ENCODE measurements at regions not wholly inside any gene's neighbourhood (a gene's known extent, or its start where the extent isn't known, plus 50 kb on each side); places are given as distances from the start of the nearest gene placed in this dataset.

- TF ChIP-seq SP1 (IDR thresholded peaks at IDR 0.05; ENCODE audit: low read depth), result no peak
- H4K20me1 ChIP-seq (ENCODE audit: insufficient read depth), result no peaks in the 10 kb centered on the region
- intact Hi-C loops (cut with micrococcal nuclease), result no loop called here
- H3K9me2 ChIP-seq (ENCODE audit: insufficient read depth), result no peaks in the 10 kb centered on the region
- H2AFZ ChIP-seq (ENCODE audit: low read depth, low read length, poor library complexity, severe bottlenecking), result no peak overlapping the region
- H3K9me3 ChIP-seq (ENCODE audit: control insufficient read depth in 1 of 2, insufficient read depth in 1 of 2, low read depth in 1 of 2, low read length in 2 of 2), result no peaks in the 10 kb centered on the region
- H3K79me2 ChIP-seq (ENCODE audit: insufficient read depth, low read length), result no peaks in the 10 kb centered on the region
- ChIA-PET POLR2A (no interaction called here), CTCF (no interaction called here), RAD21 (ENCODE audit: low non-redundant PET in 1 of 2, low total read pairs in 2 of 2, uncharacterized antibody in 2 of 2, unreplicated experiment in 2 of 2) (no interaction called here)
- no peak overlapping the region for H3K27ac ChIP-seq (ENCODE audit: low read depth, low read length)
- no peak for ATAC-seq
- H3K27me3 ChIP-seq (ENCODE audit: insufficient read depth, low read length), result no peaks in the 10 kb centered on the region
- no peak overlapping the region for H3K9ac ChIP-seq (ENCODE audit: low read length)
- H3K36me3 ChIP-seq (ENCODE audit: control insufficient read depth in 1 of 2, insufficient read depth in 2 of 2, low read length in 2 of 2), result no peaks in the 10 kb centered on the region
- no peaks in the 10 kb centered on the region for H3K4me1 ChIP-seq (ENCODE audit: control insufficient read depth in 1 of 2, insufficient read depth in 2 of 2, low read length in 2 of 2)
- no TSS peak for BruUV-seq (replicated peaks)
- no peak overlapping the region for H3K4me2 ChIP-seq (ENCODE audit: low read length)
- no peak for DNase-seq (ENCODE audit: low read depth, low spot score)
- no peak overlapping the region for H3K4me3 ChIP-seq (replicated peaks in 1 of 2; ENCODE audit: low read depth in 1 of 2, low read length in 2 of 2)
Observed at GRCh38 chr4:152267811-152268210, 268.1 kb downstream of the FBXW7 start.

GRCh38 chr4:152266831-152267480 lies 268.9 kb downstream of the FBXW7 start:
- TF ChIP-seq CTCF (IDR thresholded peaks at IDR 0.05 in 2 of 3, conservative IDR thresholded peaks at IDR 0.05 in 1 of 3; ENCODE audit: borderline replicate concordance in 1 of 3, insufficient read depth in 1 of 3, low read depth in 2 of 3, low read length in 2 of 3) (no peak), CBX3 (IDR thresholded peaks at IDR 0.05; ENCODE audit: low read depth) (no peak)
- CTCF ChIA-PET, result no interaction called here
- Histone ChIP-seq H3K27ac (ENCODE audit: low read depth, low read length) (no peak overlapping the region), H3K4me1 (ENCODE audit: control insufficient read depth in 1 of 2, insufficient read depth in 2 of 2, low read length in 2 of 2) (no peaks in the 10 kb centered on the region), H3K27me3 (ENCODE audit: insufficient read depth, low read length) (no peaks in the 10 kb centered on the region), H3K4me2 (ENCODE audit: low read length) (no peak overlapping the region), H3K9me3 (ENCODE audit: control insufficient read depth in 1 of 2, insufficient read depth in 1 of 2, low read depth in 1 of 2, low read length in 2 of 2) (no peaks in the 10 kb centered on the region), H3K4me3 (replicated peaks in 1 of 2; ENCODE audit: low read depth in 1 of 2, low read length in 2 of 2) (no peak overlapping the region), H3K9me2 (ENCODE audit: insufficient read depth) (no peaks in the 10 kb centered on the region), H3K9ac (ENCODE audit: low read length) (no peak overlapping the region), H3K36me3 (ENCODE audit: control insufficient read depth in 1 of 2, insufficient read depth in 2 of 2, low read length in 2 of 2) (no peaks in the 10 kb centered on the region), H3K79me2 (ENCODE audit: insufficient read depth, low read length) (no peaks in the 10 kb centered on the region), H2AFZ (ENCODE audit: low read depth, low read length, poor library complexity, severe bottlenecking) (no peak overlapping the region), H4K20me1 (ENCODE audit: insufficient read depth) (no peaks in the 10 kb centered on the region)
- DNase-seq (ENCODE audit: low read depth, low spot score), result no peak
- intact Hi-C loops (cut with micrococcal nuclease), result no loop called here
- POLR2A ChIA-PET, result no interaction called here
- RAD21 ChIA-PET (ENCODE audit: low non-redundant PET in 1 of 2, low total read pairs in 2 of 2, uncharacterized antibody in 2 of 2, unreplicated experiment in 2 of 2), result no interaction called here
- no peak for ATAC-seq
- BruUV-seq (replicated peaks), result no TSS peak
